GM21529 (cell line): ENCODE measurements at regions not wholly inside any gene's neighbourhood (a gene's known extent, or its start where the extent isn't known, plus 50 kb on each side); places are given as distances from the start of the nearest gene placed in this dataset.
"Not testable (repeated sequence)": the region's sequence is repeated elsewhere in the genome, so short reads cannot be mapped to it uniquely, and the experiment has no call there.

ENCODE experiments used
- ATAC-seq: cut with Tn5 transposase; IDR thresholded peaks from one replicate; pipeline ENCODE4 v1.9.1; 2021; ENCODE audit not compliant: unreplicated experiment

DNA sequence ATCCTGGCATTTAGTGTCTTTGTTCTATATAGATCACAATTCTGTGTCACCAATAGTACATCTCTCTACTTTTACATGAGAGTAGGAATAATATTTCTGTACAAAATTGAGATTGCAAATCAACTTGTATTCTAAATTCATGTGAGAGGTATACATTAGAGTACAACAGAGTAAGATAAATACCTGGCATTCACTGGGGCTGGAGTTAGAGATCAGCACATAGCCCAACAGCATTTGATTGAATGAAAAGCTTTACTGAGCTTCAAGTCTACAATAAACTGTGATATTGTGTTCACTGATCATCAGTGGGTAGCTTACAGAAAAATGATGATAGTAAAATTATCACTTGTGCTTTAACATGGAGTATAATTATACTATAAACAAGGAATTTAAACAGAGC, 1114.7 kb downstream of the REEP3 start:
- no peak for ATAC-seq

- ATAC-seq, result no peak
Observed at GRCh38 chr10:64636461-64636860, 1115.3 kb downstream of the REEP3 start.

- ATAC-seq, result no peak
Observed at GRCh38 chr10:64637939-64638338, 1116.7 kb downstream of the REEP3 start.

DNA sequence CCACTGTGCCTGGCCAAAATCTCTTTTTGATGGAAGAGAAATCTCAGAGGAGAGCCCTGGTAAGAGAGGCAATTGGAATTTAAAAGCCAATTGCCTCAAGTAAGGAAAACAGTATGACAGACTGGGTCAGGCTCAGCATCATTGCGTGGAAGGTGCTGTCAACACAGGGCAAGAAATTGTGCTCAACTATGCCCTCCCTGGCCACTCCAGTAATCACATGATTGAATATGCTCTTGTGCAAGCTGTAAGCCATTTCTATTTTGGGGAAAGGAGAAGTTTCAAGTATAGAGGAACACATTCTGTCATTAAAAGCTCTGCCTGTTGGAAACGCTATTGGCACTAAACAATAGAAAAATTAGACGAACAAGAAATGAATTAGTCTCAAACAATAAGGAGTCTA, 1127.7 kb downstream of the REEP3 start:
- no peak for ATAC-seq

- no peak for ATAC-seq
Observed at GRCh38 chr10:64658528-64658927, 1137.3 kb downstream of the REEP3 start.

DNA sequence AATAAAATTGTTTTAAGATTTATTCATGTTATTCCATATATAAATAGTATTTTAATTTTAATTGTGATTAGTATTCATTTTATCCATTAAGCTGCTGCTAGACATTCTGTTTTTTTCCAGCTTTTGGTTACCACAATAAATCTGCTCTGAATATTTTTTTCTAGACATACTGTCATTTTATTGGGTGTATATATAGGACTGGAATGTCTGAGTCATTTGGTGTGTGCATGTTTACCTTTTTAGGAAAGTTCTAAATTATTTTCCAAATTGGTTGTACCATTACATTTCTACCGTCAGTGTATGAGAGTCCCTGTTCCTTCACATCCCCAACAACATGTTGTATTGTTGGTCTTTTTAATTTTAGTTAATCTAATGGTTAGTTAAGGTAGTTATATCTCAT, 1138.1 kb downstream of the REEP3 start:
- no peak for ATAC-seq

- ATAC-seq, result no peak
Observed at GRCh38 chr10:64682043-64682442, 1160.8 kb downstream of the REEP3 start.

- ATAC-seq, result no peak
Observed at GRCh38 chr10:64690194-64690593, 1169.0 kb downstream of the REEP3 start.

DNA sequence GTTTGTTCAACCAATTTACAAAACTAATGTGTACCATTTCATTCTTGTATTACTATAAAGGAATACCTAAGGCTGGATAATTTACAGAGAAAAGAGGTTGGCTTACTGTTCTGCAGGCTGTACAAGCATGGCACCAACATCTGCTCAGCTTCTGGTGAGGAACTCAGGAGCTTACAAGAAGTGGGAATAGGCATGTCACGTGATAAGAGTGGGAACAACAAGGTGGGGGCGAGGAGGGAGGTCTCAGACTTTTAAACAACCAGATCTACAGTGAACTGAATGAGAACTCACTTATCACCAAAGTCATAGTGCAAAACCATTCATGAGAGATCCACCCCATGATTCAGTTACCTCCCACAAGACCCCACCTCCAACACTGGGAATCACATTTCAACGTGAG, 1178.0 kb downstream of the REEP3 start:
- no peak for ATAC-seq

GRCh38 chr10:64702086-64702485, 1180.9 kb downstream of the REEP3 start:
- not testable (repeated sequence) for ATAC-seq

GRCh38 chr10:64708884-64709681, 1187.9 kb downstream of the REEP3 start:
- ATAC-seq, result no peak

DNA sequence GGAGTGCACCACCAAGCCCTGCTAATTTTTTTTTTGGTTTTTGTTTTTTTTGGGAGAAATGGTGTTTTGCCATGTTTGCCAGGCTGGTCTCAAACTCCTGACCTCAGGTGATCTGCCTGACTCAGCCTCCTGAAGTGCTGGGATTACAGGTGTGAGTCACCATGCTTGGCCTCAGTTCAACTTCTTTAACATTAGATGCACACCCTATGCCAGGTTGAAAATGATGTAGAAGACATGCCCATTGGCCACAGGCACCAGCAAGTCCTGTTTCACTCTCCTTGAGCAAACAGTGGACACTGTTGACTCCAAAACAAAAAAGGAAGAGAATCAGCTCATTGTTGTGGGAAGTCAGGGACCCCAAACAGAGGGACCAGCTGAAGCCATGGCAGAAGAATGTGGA, 1205.3 kb downstream of the REEP3 start:
- ATAC-seq, result no peak

DNA sequence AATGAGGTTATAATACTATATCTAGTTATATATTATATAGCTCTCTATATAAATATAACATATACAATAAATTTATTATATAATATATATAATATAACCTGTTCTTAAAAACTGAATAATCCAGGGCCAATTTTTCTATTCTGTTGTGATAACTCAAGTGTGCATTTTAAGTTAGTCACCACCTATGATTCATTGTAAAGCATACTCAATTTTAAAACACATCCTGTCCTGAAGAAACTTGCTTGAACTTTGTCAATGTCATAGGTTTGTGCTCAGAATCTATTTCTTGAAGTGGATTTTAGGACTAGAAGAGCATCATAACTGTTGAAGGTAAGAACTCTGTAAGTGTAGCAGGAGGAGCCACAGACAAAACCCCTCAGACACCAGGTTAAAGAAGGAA, 1209.8 kb downstream of the REEP3 start:
- no peak for ATAC-seq

GRCh38 chr10:64732372-64732957, 1211.3 kb downstream of the REEP3 start:
- no peak for ATAC-seq

- ATAC-seq, result no peak
Observed at GRCh38 chr10:64733980-64734379, 1212.8 kb downstream of the REEP3 start.

DNA sequence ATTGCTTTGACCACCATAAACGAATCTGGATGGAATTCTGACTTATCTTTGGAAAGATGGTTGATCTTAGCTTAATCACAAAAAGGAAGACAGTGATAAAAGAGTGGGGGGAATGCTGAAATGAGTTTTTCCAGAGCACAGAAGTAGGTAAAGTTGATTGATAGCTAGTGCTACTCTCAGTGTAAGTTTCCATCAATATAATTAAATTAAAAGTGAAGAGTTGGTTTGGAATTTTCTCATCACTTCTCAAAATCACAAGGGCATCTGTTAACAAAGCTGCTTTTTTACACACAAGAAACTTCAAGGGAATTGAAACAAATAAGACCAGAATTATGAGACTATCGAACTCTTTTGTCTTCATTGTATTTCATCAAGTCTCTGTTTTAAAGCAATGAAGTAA, 1217.3 kb downstream of the REEP3 start:
- ATAC-seq, result no peak

- no peak for ATAC-seq
Observed at GRCh38 chr10:64745565-64745964, 1224.4 kb downstream of the REEP3 start.

GRCh38 chr10:64750672-64751071, 1229.5 kb downstream of the REEP3 start:
- no peak for ATAC-seq

GRCh38 chr10:64753516-64753915, 1232.3 kb downstream of the REEP3 start:
- no peak for ATAC-seq

DNA sequence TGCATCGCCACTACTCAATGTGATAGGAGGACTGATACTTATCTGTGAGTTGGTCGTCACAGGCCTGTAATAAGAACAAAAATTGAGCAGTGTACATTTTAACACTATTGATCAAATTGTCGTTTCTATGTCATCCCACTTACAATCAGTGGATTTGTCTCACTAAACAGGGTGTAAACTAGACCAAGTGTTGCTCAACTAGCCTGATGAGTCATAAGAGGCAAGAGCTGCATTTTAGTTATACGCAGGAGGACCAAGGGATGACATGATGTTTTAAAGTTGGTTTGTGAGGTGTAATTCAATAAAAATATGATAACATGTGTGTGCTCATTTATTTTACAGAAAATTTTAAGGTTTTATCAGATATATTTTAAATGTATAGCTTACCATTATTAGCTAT, 1239.2 kb downstream of the REEP3 start:
- ATAC-seq, result no peak

DNA sequence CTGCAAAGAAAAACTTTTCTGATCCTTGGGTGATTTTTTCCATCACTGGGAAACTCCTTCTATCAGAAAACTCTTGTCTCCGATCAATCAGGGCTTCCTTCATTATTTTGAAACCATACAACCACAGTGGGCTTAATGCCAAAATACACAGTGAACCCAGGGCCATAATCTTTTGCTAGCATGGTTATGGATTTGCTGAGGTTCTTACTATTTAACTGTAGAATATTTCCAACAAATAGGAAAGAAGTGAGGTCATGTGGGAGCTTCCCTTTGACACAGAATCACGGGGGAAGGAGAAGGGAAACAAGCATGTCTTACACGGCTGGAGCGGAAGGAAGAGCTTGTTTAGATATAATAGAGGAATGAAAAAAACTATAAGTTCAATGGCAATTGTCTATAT, 1241.7 kb downstream of the REEP3 start:
- ATAC-seq, result no peak

DNA sequence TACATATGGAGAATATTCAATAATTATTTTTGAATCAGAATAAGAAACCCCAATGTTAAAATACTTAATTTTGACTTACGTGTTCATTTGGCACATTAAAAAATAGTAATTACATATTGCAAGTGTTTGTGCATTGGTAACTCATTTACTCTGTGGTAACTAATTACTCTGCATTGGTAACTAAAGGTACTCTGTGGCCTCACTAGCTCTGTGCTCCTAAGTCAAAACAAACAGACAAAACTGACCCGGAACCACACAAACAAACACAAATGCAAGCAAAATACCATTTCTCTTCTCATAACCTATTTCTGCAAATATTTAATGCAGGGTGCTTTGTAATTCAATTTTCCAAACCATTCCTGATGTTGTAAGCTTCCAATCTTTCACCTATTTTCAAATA, 1244.3 kb downstream of the REEP3 start:
- no peak for ATAC-seq
